ENCODE measurements at regions not wholly inside any gene's neighbourhood (a gene's known extent, or its start where the extent isn't known, plus 50 kb on each side); places are given as distances from the start of the nearest gene placed in this dataset.
A peak's percentile ranks its signal among the peaks of the same experiment; 100 is the strongest.

DNA sequence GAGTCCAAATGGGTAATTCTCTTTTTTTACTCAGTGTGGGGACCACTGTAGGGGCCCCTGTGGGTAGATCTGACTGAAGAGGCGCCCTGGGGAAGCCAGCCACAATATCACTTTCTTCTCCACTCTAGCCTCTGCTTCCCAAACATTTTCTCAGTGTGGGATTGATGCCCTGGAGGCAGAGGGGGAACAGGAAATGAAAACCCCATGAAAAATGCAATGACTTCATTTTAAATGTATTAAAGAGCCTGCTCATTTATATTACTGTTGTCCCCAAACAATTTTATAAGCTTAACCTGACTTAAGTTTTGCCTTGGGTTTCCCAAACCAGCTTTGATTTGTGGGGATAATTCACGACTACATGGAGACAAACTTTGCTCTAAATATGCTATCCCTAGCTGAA is 181.9 kb downstream of the C1orf94 start:
- no peak overlapping the region for H3K27ac ChIP-seq
- intact Hi-C loops (cut with DNase I), result no loop called here
- no peaks in the 10 kb centered on the region for H3K4me1 ChIP-seq
- TF ChIP-seq, protein P1, sequence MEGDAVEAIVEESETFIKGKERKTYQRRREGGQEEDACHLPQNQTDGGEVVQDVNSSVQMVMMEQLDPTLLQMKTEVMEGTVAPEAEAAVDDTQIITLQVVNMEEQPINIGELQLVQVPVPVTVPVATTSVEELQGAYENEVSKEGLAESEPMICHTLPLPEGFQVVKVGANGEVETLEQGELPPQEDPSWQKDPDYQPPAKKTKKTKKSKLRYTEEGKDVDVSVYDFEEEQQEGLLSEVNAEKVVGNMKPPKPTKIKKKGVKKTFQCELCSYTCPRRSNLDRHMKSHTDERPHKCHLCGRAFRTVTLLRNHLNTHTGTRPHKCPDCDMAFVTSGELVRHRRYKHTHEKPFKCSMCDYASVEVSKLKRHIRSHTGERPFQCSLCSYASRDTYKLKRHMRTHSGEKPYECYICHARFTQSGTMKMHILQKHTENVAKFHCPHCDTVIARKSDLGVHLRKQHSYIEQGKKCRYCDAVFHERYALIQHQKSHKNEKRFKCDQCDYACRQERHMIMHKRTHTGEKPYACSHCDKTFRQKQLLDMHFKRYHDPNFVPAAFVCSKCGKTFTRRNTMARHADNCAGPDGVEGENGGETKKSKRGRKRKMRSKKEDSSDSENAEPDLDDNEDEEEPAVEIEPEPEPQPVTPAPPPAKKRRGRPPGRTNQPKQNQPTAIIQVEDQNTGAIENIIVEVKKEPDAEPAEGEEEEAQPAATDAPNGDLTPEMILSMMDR (IDR thresholded peaks at IDR 0.05), result no peak
- ATAC-seq, result no peak
- no peak for DNase-seq
- H3K36me3 ChIP-seq, result no peaks in the 10 kb centered on the region
- peaks cover 5% of the 10 kb centered on the region for H3K27me3 ChIP-seq (ENCODE audit: low read depth)
- no peaks in the 10 kb centered on the region for H3K9me3 ChIP-seq
- H3K4me3 ChIP-seq, result no peak overlapping the region

DNA sequence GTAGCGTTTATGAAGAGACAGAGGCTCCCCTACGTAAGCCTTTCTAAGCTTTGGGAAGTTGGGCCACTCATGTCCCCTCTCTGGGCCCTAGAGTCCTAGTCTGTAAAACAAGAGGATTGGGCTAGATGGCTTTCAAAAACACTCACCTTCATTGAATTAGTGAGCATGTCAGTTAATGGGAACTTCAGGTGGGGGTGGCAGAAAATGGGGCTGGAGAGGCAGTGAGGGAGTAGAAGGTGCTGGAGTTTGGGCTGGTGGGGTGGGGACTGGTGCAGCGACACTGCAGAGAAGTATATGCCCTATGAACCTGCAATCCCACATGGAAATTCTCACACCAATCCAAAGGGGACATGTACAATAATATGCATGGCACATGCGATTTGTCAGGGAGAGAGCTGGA is 182.7 kb downstream of the C1orf94 start:
- H3K27me3 ChIP-seq (ENCODE audit: low read depth), result peaks cover 5% of the 10 kb centered on the region
- no peaks in the 10 kb centered on the region for H3K4me1 ChIP-seq
- no peaks in the 10 kb centered on the region for H3K36me3 ChIP-seq
- intact Hi-C loops (cut with DNase I), result no loop called here
- no peak for ATAC-seq
- H3K9me3 ChIP-seq, result no peaks in the 10 kb centered on the region
- no peak overlapping the region for H3K27ac ChIP-seq
- H3K4me3 ChIP-seq, result no peak overlapping the region
- TF ChIP-seq, protein P1 (IDR thresholded peaks at IDR 0.05), result no peak
- DNase-seq, result no peak

DNA sequence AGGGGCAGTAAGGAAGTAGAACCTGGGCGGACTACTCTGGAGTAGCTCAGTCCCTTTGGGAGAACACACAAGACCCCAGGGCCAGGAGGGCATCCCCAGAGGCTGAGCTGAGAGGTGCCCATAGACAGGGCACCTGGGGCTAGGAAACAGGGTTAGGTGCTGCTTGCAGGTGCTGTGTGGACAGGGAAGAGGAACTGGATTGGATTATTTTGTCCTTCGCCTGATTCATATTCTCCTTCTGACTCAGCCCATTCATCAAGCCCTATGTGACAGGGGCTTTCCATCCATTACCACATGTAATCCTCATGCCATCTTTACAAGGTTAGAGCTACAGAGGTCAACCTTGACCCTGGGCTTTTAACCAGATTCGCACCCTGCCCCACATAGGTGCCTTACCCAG is 183.9 kb downstream of the C1orf94 start:
- Histone ChIP-seq H3K4me3 (no peak overlapping the region), H3K4me1 (no peaks in the 10 kb centered on the region), H3K27me3 (ENCODE audit: low read depth) (peaks cover 5% of the 10 kb centered on the region), H3K36me3 (no peaks in the 10 kb centered on the region), H3K9me3 (no peaks in the 10 kb centered on the region), H3K27ac (no peak overlapping the region)
- TF ChIP-seq, protein P1 (IDR thresholded peaks at IDR 0.05), result no peak
- DNase-seq (no peak), ATAC-seq (no peak)
- intact Hi-C loops (cut with DNase I), result no loop called here

DNA sequence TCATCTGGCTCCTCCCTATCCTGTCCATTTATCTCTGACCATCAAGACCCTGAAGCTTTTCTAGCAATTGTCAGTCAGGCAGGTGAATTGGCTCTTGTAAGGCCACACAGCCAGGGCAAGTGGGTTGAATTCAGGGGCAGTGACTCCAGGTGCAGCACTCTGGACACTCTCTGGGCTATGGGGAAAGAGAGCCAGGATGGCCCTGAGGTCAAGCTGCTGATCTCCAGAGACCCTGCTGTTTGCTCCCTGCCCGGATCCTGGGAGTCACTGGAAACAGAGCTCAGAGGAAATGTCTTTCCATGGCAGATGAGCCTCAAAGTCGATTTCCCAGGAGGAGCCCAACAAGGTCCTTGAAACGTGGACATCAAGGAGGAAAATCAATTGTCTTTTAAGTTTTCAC is 184.4 kb downstream of the C1orf94 start:
- no peaks in the 10 kb centered on the region for H3K4me1 ChIP-seq
- no peaks in the 10 kb centered on the region for H3K36me3 ChIP-seq
- DNase-seq (no peak), ATAC-seq (no peak)
- intact Hi-C loops (cut with DNase I), result no loop called here
- no peak overlapping the region for H3K4me3 ChIP-seq
- no peaks in the 10 kb centered on the region for H3K9me3 ChIP-seq
- no peak overlapping the region for H3K27ac ChIP-seq
- TF ChIP-seq, protein P1 (IDR thresholded peaks at IDR 0.05), result no peak
- H3K27me3 ChIP-seq (ENCODE audit: low read depth), result peaks cover 5% of the 10 kb centered on the region

DNA sequence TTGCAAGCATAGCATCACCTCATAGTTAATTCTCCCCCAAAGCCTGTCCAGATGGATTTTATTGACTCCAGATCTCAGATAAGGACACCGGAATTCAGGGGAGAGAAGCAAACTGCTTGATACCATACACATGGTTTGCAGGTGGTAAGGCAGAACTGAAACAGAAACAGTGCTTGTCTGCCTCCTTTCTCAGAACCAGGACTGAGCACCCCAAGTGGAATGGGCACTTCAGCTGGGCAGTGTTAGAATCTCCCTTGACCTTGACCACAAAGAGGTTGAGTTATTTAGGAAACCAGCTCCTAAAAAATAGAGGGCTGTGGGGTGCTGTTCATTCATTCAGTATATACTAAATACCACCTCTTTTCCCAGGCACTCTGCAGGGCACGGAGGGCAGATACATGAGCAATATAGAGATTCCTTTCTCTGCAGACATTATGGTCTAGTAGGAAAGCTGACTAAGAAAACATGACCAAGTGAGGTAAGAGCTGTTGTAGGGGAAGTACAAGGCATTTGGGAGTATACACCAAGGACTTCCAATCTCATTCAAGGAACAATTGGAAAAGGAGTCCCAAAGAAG is 185.2 kb downstream of the C1orf94 start:
- no peaks in the 10 kb centered on the region for H3K36me3 ChIP-seq
- H3K4me1 ChIP-seq, result no peaks in the 10 kb centered on the region
- H3K27me3 ChIP-seq (ENCODE audit: low read depth), result peaks cover 5% of the 10 kb centered on the region
- no peak for ATAC-seq
- H3K9me3 ChIP-seq, result no peaks in the 10 kb centered on the region
- H3K27ac ChIP-seq, result no peak overlapping the region
- intact Hi-C loops (cut with DNase I), result no loop called here
- no peak for DNase-seq
- TF ChIP-seq, protein P1 (IDR thresholded peaks at IDR 0.05), result no peak
- no peak overlapping the region for H3K4me3 ChIP-seq

DNA sequence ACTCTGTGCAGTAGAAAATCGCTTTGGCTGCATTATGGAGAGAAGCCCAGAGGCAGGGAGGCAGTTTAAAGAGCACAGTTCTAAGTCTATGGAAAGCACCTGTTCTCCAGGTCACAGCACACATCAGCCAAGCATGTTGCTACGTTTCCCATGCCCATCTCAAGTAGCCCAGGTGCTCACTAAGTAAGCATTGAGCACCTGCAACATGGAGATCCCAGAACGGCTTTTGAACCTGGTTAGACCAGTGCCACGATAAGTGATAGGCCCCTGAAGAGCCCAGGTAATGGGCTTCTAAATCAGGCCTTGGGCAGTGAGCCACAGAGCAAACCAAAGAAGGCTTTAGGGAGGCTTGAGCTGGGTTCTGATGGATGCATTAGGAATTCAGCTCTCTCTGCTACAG is 186.2 kb downstream of the C1orf94 start:
- TF ChIP-seq, protein P1 (IDR thresholded peaks at IDR 0.05), result no peak
- intact Hi-C loops (cut with DNase I), result no loop called here
- ATAC-seq, result peak; percentile 45 to 83

More for the DNA sequence above, 186.2 kb downstream of the C1orf94 start:
- no peaks in the 10 kb centered on the region for H3K9me3 ChIP-seq
- no peak overlapping the region for H3K4me3 ChIP-seq
- no peaks in the 10 kb centered on the region for H3K36me3 ChIP-seq
- no peak for DNase-seq
- H3K27ac ChIP-seq, result no peak overlapping the region
- peaks cover 5% of the 10 kb centered on the region for H3K27me3 ChIP-seq (ENCODE audit: low read depth)
- no peaks in the 10 kb centered on the region for H3K4me1 ChIP-seq

Data from lower lobe of right lung (tissue), 2 donors.